GM19099 (cell line): ENCODE measurements at regions not wholly inside any gene's neighbourhood (a gene's known extent, or its start where the extent isn't known, plus 50 kb on each side); places are given as distances from the start of the nearest gene placed in this dataset.

ENCODE experiments used
- POLR2A ChIP-seq: IDR thresholded peaks from 3 replicates; pipeline ENCODE4 v1.6.1; 2011; ENCODE audit warnings: low read depth; ENCODE audit not compliant: insufficient read length; ENCODE audit errors: extremely low read depth

GRCh38 chrX:39998636-39999406 lies 98.9 kb downstream of the BCOR start:
- no peak for TF ChIP-seq POLR2A
